Activated CD4-positive, alpha-beta memory T cell treated with anti-CD3 and anti-CD28 coated beads for 36 hours (primary cell): ENCODE measurements at regions not wholly inside any gene's neighbourhood (a gene's known extent, or its start where the extent isn't known, plus 50 kb on each side); places are given as distances from the start of the nearest gene placed in this dataset.
"Not testable (repeated sequence)": the region's sequence is repeated elsewhere in the genome, so short reads cannot be mapped to it uniquely, and the experiment has no call there.

Experiments
- CTCF ChIA-PET: fragments of 350-600 bp; sonication (Branson Sonifier 250); formaldehyde crosslinking; loops from one replicate; lab custom pipeline; 2021; ENCODE audit warnings: antibody characterized with exemption, inconsistent platforms; lab: Charles Lee
- POLR2A ChIA-PET: fragments of 350-600 bp; sonication (Branson Sonifier 250); formaldehyde crosslinking; loops from one replicate; lab custom pipeline; 2021; ENCODE audit warnings: antibody characterized with exemption; lab: Charles Lee
- DNase-seq: peaks from one replicate; pipeline ENCODE4 v3.0.0-alpha.2; 2020
- H3K27ac Mint-ChIP-seq: one replicate; pipeline ENCODE4 v1.8.0; 2021; ENCODE audit warnings: mixed read lengths
- H3K27me3 Mint-ChIP-seq: one replicate; pipeline ENCODE4 v1.8.0; 2021; ENCODE audit warnings: mixed read lengths
- H3K36me3 Mint-ChIP-seq: one replicate; pipeline ENCODE4 v1.8.0; 2021; ENCODE audit warnings: mixed read lengths
- H3K4me1 Mint-ChIP-seq: one replicate; pipeline ENCODE4 v1.8.0; 2021; ENCODE audit warnings: low read depth, mixed read lengths
- H3K4me3 Mint-ChIP-seq: one replicate; pipeline ENCODE4 v1.8.0; 2021; ENCODE audit warnings: mild to moderate bottlenecking, mixed read lengths
- H3K9me3 Mint-ChIP-seq: one replicate; pipeline ENCODE4 v1.8.0; 2021; ENCODE audit warnings: mixed read lengths
- intact Hi-C: fragments of 100-400 bp; cut with micrococcal nuclease; formaldehyde crosslinking; loops from one replicate; pipeline ENCODE4 v1.15.1; 2023

GRCh38 chr2:367246-367645 lies 79.4 kb upstream of the ALKAL2 start:
- Mint-ChIP-seq H3K27ac (no peak overlapping the region), H3K4me3 (no peak overlapping the region), H3K36me3 (no peaks in the 10 kb centered on the region), H3K27me3 (peaks cover 20% of the 10 kb centered on the region), H3K4me1 (no peaks in the 10 kb centered on the region), H3K9me3 (peaks cover 4% of the 10 kb centered on the region)
- intact Hi-C loops = no loop called here
- CTCF ChIA-PET = no interaction called here
- POLR2A ChIA-PET = no interaction called here
- no peak for DNase-seq

DNA sequence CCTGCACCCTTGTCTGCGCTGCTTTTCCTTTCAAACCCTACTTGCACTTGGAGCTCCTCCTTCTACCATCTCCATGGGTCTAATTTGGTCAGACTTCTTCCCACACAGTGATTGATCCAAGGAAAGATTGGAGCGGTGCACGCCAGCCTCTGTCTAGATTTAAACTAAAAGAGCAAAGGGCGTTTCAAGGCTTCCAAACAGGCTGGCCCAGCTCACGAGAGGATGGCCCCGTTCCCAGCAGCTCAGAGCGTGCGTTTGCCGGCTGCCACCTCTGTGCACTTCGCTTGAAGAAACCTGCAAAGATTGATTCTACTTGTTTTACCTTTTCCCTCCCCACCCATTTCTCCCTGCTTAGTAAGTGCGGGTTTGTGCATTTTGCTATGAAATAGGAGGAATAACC lies 78.8 kb upstream of the ALKAL2 start:
- Mint-ChIP-seq H3K4me3 (no peak overlapping the region), H3K27ac (no peak overlapping the region), H3K4me1 (no peaks in the 10 kb centered on the region), H3K9me3 (peaks cover 4% of the 10 kb centered on the region), H3K36me3 (no peaks in the 10 kb centered on the region), H3K27me3 (peaks cover 17% of the 10 kb centered on the region)
- ChIA-PET CTCF (no interaction called here), POLR2A (no interaction called here)
- intact Hi-C loops = no loop called here
- DNase-seq = no peak

GRCh38 chr2:365367-366275 lies 77.7 kb upstream of the ALKAL2 start:
- intact Hi-C loops = no loop called here
- DNase-seq = no peak
- Mint-ChIP-seq H3K36me3 (no peaks in the 10 kb centered on the region), H3K4me3 (no peak overlapping the region), H3K27ac (no peak overlapping the region), H3K4me1 (no peaks in the 10 kb centered on the region), H3K9me3 (no peaks in the 10 kb centered on the region), H3K27me3 (peaks cover 12% of the 10 kb centered on the region)
- POLR2A ChIA-PET = no interaction called here
- CTCF ChIA-PET = no interaction called here

DNA sequence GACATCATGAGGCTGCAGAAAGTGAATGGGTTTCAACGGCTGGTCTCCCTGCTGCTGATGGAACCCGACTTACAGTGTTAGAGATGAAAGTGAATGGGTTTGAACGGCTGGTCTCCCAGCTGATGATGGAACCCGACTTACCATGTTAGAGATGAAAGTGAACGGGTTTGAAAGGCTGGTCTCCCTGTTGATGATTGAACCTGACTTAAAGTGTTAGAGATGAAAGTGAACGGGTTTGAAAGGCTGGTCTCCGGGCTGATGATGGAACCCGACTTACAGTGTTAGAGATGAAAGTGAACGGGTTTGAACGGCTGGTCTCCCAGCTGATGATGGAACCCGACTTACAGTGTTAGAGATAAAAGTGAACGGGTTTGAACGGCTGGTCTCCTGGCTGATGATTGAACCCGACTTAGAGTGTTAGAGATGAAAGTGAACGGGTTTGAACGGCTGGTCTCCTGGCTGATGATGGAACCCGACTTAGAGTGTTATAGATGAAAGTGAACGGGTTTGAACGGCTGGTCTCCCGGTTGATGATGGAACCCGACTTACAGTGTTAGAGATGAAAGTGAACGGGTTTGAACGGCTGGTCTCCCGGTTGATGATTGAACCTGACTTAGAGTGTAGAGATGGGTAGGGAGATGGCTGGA lies 76.1 kb upstream of the ALKAL2 start:
- no peak overlapping the region for H3K4me3 Mint-ChIP-seq
- no peaks in the 10 kb centered on the region for H3K4me1 Mint-ChIP-seq
- ChIA-PET CTCF (no interaction called here), POLR2A (no interaction called here)
- no peak overlapping the region for H3K27ac Mint-ChIP-seq
- no peaks in the 10 kb centered on the region for H3K36me3 Mint-ChIP-seq
- no peak for DNase-seq
- H3K27me3 Mint-ChIP-seq = peaks cover 20% of the 10 kb centered on the region
- no peaks in the 10 kb centered on the region for H3K9me3 Mint-ChIP-seq
- intact Hi-C loops = no loop called here

GRCh38 chr2:362924-363323 lies 75.0 kb upstream of the ALKAL2 start:
- ChIA-PET CTCF (no interaction called here), POLR2A (no interaction called here)
- Mint-ChIP-seq H3K9me3 (no peaks in the 10 kb centered on the region), H3K27me3 (peaks cover 21% of the 10 kb centered on the region), H3K27ac (no peak overlapping the region), H3K4me1 (no peaks in the 10 kb centered on the region), H3K4me3 (no peak overlapping the region), H3K36me3 (no peaks in the 10 kb centered on the region)
- intact Hi-C loops = no loop called here
- no peak for DNase-seq

- Mint-ChIP-seq H3K27me3 (peaks cover 29% of the 10 kb centered on the region), H3K4me1 (no peaks in the 10 kb centered on the region), H3K36me3 (no peaks in the 10 kb centered on the region), H3K9me3 (no peaks in the 10 kb centered on the region), H3K4me3 (no peak overlapping the region), H3K27ac (no peak overlapping the region)
- ChIA-PET CTCF (interaction anchor here (0.6 kb wide), 1 partner anchor 1339 kb away, joined by 5 read pairs; no protein-coding TSS in a partner anchor), POLR2A (no interaction called here)
- DNase-seq = no peak
- intact Hi-C loops = no loop called here
Observed at GRCh38 chr2:360124-360523, 72.2 kb upstream of the ALKAL2 start.

DNA sequence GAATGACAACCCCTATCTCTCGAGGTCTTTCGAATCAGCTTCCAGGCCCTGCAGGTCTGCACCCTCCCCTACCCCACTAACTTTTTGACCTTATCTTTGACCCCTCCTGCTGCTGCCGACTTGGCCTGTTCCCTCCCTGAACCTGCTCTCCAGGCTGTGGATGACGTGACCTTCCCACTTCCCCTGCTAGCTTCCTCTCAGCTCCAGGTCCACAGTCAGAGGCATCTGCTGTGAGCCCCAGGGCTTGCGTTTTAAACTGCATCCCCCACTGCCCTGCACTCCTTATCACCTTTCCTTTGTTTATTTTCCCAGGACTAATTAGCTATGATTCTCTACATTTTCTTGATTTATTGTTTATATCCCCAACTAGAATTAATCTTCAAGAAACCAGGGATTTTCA lies 71.2 kb upstream of the ALKAL2 start:
- Mint-ChIP-seq H3K36me3 (no peaks in the 10 kb centered on the region), H3K4me1 (no peaks in the 10 kb centered on the region), H3K4me3 (no peak overlapping the region), H3K27me3 (peaks cover 31% of the 10 kb centered on the region), H3K9me3 (no peaks in the 10 kb centered on the region), H3K27ac (no peak overlapping the region)
- no peak for DNase-seq
- ChIA-PET POLR2A (no interaction called here), CTCF (interaction anchor here (1.0 kb wide), 1 partner anchor 10 kb away, joined by 3 read pairs; no protein-coding TSS in a partner anchor)
- intact Hi-C loops = no loop called here

GRCh38 chr2:357811-358210 lies 69.9 kb upstream of the ALKAL2 start:
- ChIA-PET POLR2A (no interaction called here), CTCF (no interaction called here)
- no peak overlapping the region for H3K27ac Mint-ChIP-seq
- no peak overlapping the region for H3K4me3 Mint-ChIP-seq
- no peak for DNase-seq
- no peaks in the 10 kb centered on the region for H3K4me1 Mint-ChIP-seq
- no peaks in the 10 kb centered on the region for H3K9me3 Mint-ChIP-seq
- peaks cover 27% of the 10 kb centered on the region for H3K27me3 Mint-ChIP-seq
- intact Hi-C loops = no loop called here
- no peaks in the 10 kb centered on the region for H3K36me3 Mint-ChIP-seq

DNA sequence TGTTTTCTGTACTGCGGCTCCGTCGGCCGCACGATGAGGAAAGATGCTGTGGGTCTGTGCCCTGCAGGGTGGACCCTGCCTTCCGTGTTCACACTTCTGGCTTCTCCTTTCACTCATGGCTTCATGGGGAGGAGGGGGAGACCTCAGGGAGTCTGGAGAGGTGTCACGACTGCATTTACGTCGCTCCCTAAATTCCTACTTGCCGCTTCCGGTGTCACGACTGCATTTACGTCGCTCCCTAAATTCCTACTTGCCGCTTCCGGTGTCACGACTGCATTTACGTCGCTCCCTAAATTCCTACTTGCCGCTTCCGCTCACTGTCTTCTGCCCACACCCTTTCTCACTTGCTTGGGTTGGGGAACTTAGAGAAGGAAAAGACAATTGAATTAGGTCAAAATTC lies 68.4 kb upstream of the ALKAL2 start:
- DNase-seq, POLR2A ChIA-PET, H3K36me3 Mint-ChIP-seq, H3K9me3 Mint-ChIP-seq, H3K4me3 Mint-ChIP-seq, intact Hi-C loops, CTCF ChIA-PET, H3K4me1 Mint-ChIP-seq, H3K27ac Mint-ChIP-seq: not testable (repeated sequence)
- H3K27me3 Mint-ChIP-seq = peaks cover 29% of the 10 kb centered on the region

DNA sequence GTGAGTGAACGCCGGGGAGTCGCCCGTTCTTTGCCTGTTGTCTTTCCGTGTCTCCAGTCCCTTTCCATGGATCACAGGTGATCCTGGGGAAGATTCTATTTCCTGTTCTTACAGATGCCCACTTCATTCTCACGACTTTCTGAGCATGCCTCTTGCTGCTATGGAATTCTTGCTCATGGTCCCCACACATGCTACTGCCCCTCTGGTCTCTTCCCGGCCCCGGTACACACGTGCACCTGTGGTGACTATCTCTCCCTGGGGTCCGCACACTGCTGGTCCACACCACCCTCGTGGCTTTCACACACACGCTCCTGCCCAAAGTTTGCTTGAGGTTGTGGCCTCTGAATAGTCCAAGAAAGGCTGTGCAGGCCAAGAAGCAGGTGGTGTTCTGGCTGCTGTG lies 67.9 kb upstream of the ALKAL2 start:
- ChIA-PET POLR2A (no interaction called here), CTCF (no interaction called here)
- no peaks in the 10 kb centered on the region for H3K36me3 Mint-ChIP-seq
- H3K4me1 Mint-ChIP-seq = no peaks in the 10 kb centered on the region
- H3K9me3 Mint-ChIP-seq = no peaks in the 10 kb centered on the region
- H3K27me3 Mint-ChIP-seq = peaks cover 31% of the 10 kb centered on the region
- no peak for DNase-seq
- H3K4me3 Mint-ChIP-seq = no peak overlapping the region
- no peak overlapping the region for H3K27ac Mint-ChIP-seq
- intact Hi-C loops = no loop called here

GRCh38 chr2:352696-353095 lies 64.8 kb upstream of the ALKAL2 start:
- no peak for DNase-seq
- no peaks in the 10 kb centered on the region for H3K9me3 Mint-ChIP-seq
- ChIA-PET POLR2A (no interaction called here), CTCF (no interaction called here)
- intact Hi-C loops = no loop called here
- H3K4me3 Mint-ChIP-seq = no peak overlapping the region
- no peak overlapping the region for H3K27ac Mint-ChIP-seq
- peaks cover 31% of the 10 kb centered on the region for H3K27me3 Mint-ChIP-seq
- H3K36me3 Mint-ChIP-seq = no peaks in the 10 kb centered on the region
- H3K4me1 Mint-ChIP-seq = no peaks in the 10 kb centered on the region

DNA sequence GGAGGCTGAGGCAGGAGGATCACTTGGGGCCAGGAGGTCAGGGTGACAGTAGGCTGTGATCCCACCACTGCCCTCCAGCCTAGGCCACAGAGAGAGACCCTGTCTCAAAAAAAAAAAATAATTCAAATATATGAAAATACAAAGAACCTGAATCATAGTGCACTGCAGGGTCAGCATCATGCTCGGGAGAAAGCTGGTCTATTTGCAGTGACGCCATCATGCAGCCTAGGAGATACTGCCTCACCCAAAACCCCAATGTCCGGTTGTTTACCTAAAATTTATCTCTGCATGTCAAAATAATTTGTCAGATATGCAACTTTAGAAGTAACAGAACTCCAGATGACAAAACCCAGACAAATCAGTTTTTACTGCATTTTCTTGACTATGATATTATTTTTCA lies 61.5 kb upstream of the ALKAL2 start:
- ChIA-PET POLR2A (no interaction called here), CTCF (interaction anchor here (0.5 to 1.3 kb wide), 2 partner anchors 9 to 318 kb away, joined by 3 read pairs; no protein-coding TSS in a partner anchor)
- H3K27me3 Mint-ChIP-seq = peaks cover 24% of the 10 kb centered on the region
- no peak for DNase-seq
- no peaks in the 10 kb centered on the region for H3K36me3 Mint-ChIP-seq
- H3K9me3 Mint-ChIP-seq = no peaks in the 10 kb centered on the region
- intact Hi-C loops = no loop called here
- no peaks in the 10 kb centered on the region for H3K4me1 Mint-ChIP-seq
- no peak overlapping the region for H3K27ac Mint-ChIP-seq
- no peak overlapping the region for H3K4me3 Mint-ChIP-seq
